Left ventricle myocardium inferior (tissue), 1 donor: ENCODE measurements at regions not wholly inside any gene's neighbourhood (a gene's known extent, or its start where the extent isn't known, plus 50 kb on each side); places are given as distances from the start of the nearest gene placed in this dataset.
"Not testable (repeated sequence)": the region's sequence is repeated elsewhere in the genome, so short reads cannot be mapped to it uniquely, and the experiment has no call there.

ENCODE experiments used
- DNase-seq: peaks from one replicate; pipeline ENCODE4 v3.0.0-alpha.2; 2020
- H3K27ac ChIP-seq: fragments of 200-600 bp; replicated peaks from 2 replicates; pipeline ENCODE4 v1.8.0; 2021
- H3K27me3 ChIP-seq: fragments of 200-600 bp; 2 replicates; pipeline ENCODE4 v1.8.0; 2021; ENCODE audit warnings: low read depth
- H3K36me3 ChIP-seq: fragments of 200-600 bp; 2 replicates; pipeline ENCODE4 v1.8.0; 2021
- H3K4me1 ChIP-seq: fragments of 200-600 bp; 2 replicates; pipeline ENCODE4 v1.8.0; 2021
- H3K4me3 ChIP-seq: fragments of 200-600 bp; 2 replicates; pipeline ENCODE4 v1.8.0; 2021; ENCODE audit warnings: mild to moderate bottlenecking, moderate library complexity
- H3K9me3 ChIP-seq: fragments of 200-600 bp; replicated peaks from 2 replicates; pipeline ENCODE4 v1.8.0; 2021
- CTCF ChIP-seq: fragments of 200-600 bp; IDR thresholded peaks from 2 replicates; pipeline ENCODE4 v1.8.0; 2021; ENCODE audit warnings: antibody characterized with exemption, mild to moderate bottlenecking, borderline replicate concordance
- intact Hi-C: fragments of 100-400 bp; cut with micrococcal nuclease; formaldehyde crosslinking; loops from one replicate; pipeline ENCODE4 v1.11.0; 2022
- donor health status: DM: no; HTN: yes; CAD: no; lungs with severe emphysema.

GRCh38 chr10:10726101-10726500, 291.6 kb upstream of the CELF2 start:
- H3K27me3 ChIP-seq: no peaks in the 10 kb centered on the region
- H3K4me1 ChIP-seq: peaks cover 18% of the 10 kb centered on the region
- no peak for DNase-seq
- H3K4me3 ChIP-seq: no peak overlapping the region
- no peak for TF ChIP-seq CTCF
- intact Hi-C loops: no loop called here
- H3K27ac ChIP-seq: no peak overlapping the region
- H3K36me3 ChIP-seq: no peaks in the 10 kb centered on the region
- no peaks in the 10 kb centered on the region for H3K9me3 ChIP-seq

GRCh38 chr10:10727411-10727810, 290.3 kb upstream of the CELF2 start:
- H3K27ac ChIP-seq, DNase-seq, H3K36me3 ChIP-seq, H3K9me3 ChIP-seq, H3K27me3 ChIP-seq, intact Hi-C loops, H3K4me3 ChIP-seq: not testable (repeated sequence)
- peaks cover 18% of the 10 kb centered on the region for H3K4me1 ChIP-seq

GRCh38 chr10:10727812-10728211, 289.9 kb upstream of the CELF2 start:
- Histone ChIP-seq H3K27ac (no peak overlapping the region), H3K4me1 (peaks cover 18% of the 10 kb centered on the region), H3K36me3 (no peaks in the 10 kb centered on the region), H3K9me3 (no peaks in the 10 kb centered on the region), H3K4me3 (no peak overlapping the region), H3K27me3 (no peaks in the 10 kb centered on the region)
- no peak for DNase-seq
- TF ChIP-seq CTCF: no peak
- intact Hi-C loops: no loop called here

GRCh38 chr10:10730471-10731043, 287.1 kb upstream of the CELF2 start:
- Histone ChIP-seq H3K27ac (peak overlapping the region; percentile 39), H3K9me3 (no peaks in the 10 kb centered on the region), H3K4me1 (peaks cover 18% of the 10 kb centered on the region), H3K4me3 (no peak overlapping the region), H3K36me3 (no peaks in the 10 kb centered on the region), H3K27me3 (no peaks in the 10 kb centered on the region)
- no peak for TF ChIP-seq CTCF
- intact Hi-C loops: no loop called here
- peak; percentile 24 for DNase-seq

- intact Hi-C loops: no loop called here
- no peak for TF ChIP-seq CTCF
- Histone ChIP-seq H3K4me3 (no peak overlapping the region), H3K4me1 (peaks cover 18% of the 10 kb centered on the region), H3K36me3 (no peaks in the 10 kb centered on the region), H3K27me3 (no peaks in the 10 kb centered on the region), H3K27ac (no peak overlapping the region), H3K9me3 (no peaks in the 10 kb centered on the region)
- no peak for DNase-seq
Measured at GRCh38 chr10:10731366-10731765, 286.3 kb upstream of the CELF2 start.

- intact Hi-C loops: no loop called here
- H3K36me3 ChIP-seq: no peaks in the 10 kb centered on the region
- H3K9me3 ChIP-seq: no peaks in the 10 kb centered on the region
- peaks cover 7% of the 10 kb centered on the region for H3K4me1 ChIP-seq
- TF ChIP-seq CTCF: no peak
- H3K4me3 ChIP-seq: no peak overlapping the region
- DNase-seq: no peak
- H3K27ac ChIP-seq: peak overlapping the region; percentile 4
- no peaks in the 10 kb centered on the region for H3K27me3 ChIP-seq
Measured at GRCh38 chr10:10734356-10735064, 283.2 kb upstream of the CELF2 start.
